ENCODE measurements at regions not wholly inside any gene's neighbourhood (a gene's known extent, or its start where the extent isn't known, plus 50 kb on each side); places are given as distances from the start of the nearest gene placed in this dataset.
"Not testable (repeated sequence)": the region's sequence is repeated elsewhere in the genome, so short reads cannot be mapped to it uniquely, and the experiment has no call there.

- DNase-seq (ENCODE audit: low spot score); H3K27ac ChIP-seq; POLR2A ChIA-PET (ENCODE audit: low non-redundant PET); CTCF ChIA-PET: not testable (repeated sequence)
These were observed 64.5 kb downstream of the UGT2B28 start for GRCh38 chr4:69344786-69345185.

DNA sequence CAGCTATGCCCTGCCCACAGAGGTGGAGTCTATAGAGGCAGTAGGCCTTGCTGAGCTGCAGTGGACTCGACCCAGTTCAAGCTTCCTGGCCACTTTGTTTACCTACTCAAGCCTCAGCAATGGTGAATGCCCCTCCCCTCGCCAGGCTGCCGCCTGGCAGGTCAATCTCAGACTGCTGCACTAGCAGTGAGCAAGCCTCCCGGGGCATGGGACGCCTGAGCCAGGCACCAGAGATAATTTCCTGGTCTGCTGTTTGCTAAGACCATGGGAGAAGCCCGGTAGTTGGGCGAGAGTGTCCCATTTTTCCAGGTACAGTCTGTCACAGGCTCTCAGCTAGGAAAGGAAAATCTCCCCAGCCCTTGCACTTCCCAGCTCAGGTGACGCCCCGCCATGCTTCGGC lies 68.5 kb downstream of the UGT2B28 start:
- POLR2A ChIA-PET (ENCODE audit: low non-redundant PET); DNase-seq (ENCODE audit: low spot score); CTCF ChIA-PET: not testable (repeated sequence)

GRCh38 chr4:69360271-69360670 lies 80.0 kb downstream of the UGT2B28 start:
- no peak for DNase-seq (ENCODE audit: low spot score)
- H3K27ac ChIP-seq: no peak overlapping the region
- TF ChIP-seq, protein P1, sequence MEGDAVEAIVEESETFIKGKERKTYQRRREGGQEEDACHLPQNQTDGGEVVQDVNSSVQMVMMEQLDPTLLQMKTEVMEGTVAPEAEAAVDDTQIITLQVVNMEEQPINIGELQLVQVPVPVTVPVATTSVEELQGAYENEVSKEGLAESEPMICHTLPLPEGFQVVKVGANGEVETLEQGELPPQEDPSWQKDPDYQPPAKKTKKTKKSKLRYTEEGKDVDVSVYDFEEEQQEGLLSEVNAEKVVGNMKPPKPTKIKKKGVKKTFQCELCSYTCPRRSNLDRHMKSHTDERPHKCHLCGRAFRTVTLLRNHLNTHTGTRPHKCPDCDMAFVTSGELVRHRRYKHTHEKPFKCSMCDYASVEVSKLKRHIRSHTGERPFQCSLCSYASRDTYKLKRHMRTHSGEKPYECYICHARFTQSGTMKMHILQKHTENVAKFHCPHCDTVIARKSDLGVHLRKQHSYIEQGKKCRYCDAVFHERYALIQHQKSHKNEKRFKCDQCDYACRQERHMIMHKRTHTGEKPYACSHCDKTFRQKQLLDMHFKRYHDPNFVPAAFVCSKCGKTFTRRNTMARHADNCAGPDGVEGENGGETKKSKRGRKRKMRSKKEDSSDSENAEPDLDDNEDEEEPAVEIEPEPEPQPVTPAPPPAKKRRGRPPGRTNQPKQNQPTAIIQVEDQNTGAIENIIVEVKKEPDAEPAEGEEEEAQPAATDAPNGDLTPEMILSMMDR (conservative IDR thresholded peaks at IDR 0.05; ENCODE audit: low read depth): no peak
- ChIA-PET POLR2A (ENCODE audit: low non-redundant PET) (no interaction called here), CTCF (no interaction called here)

More for the DNA sequence above, 68.5 kb downstream of the UGT2B28 start:
- not testable (repeated sequence) for H3K27ac ChIP-seq

DNA sequence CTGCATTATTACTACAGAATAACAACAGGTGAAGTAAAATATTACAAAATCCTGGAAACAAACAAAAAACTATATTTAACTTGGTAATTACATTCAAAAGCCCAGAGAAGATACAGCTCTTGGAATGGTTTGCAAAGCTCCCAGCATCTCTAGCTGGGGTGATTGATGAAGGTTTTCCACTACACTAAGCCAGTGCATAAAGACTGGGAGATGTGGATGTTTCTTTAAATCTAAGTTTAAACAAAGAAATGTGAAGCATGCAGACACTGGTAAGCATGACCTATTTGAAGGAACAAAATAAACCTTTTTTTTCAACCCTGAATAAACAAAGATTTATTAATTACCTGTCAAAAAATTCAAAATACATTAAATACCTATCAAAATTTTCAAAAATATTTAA lies 80.5 kb downstream of the UGT2B28 start:
- CTCF ChIA-PET; H3K27ac ChIP-seq; POLR2A ChIA-PET (ENCODE audit: low non-redundant PET); DNase-seq (ENCODE audit: low spot score): not testable (repeated sequence)

DNA sequence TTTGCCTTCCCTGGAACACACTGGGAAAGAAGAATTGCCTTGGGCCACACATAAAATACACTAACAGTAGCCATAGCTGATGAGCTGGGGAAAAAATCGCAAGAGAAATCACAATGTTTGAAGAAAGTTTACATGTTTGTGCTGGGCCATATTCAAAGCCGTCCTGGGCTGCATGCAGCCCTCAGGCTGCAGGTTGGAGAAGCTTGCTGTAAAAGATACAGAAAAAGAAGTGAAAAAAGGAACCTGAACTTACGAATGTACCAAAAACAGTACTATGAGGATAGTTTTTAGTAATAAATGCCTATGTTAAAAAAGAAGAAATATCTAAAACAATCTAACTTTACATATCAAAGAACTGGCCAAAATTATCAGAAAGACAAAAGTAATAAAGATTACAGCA lies 82.1 kb downstream of the UGT2B28 start:
- H3K27ac ChIP-seq: no peak overlapping the region
- TF ChIP-seq, protein P1 (conservative IDR thresholded peaks at IDR 0.05; ENCODE audit: low read depth): no peak
- ChIA-PET CTCF (no interaction called here), POLR2A (ENCODE audit: low non-redundant PET) (no interaction called here)
- no peak for DNase-seq (ENCODE audit: low spot score)

GRCh38 chr4:69367664-69368063 lies 87.4 kb downstream of the UGT2B28 start:
- DNase-seq (ENCODE audit: low spot score); H3K27ac ChIP-seq; CTCF ChIA-PET; POLR2A ChIA-PET (ENCODE audit: low non-redundant PET): not testable (repeated sequence)

DNA sequence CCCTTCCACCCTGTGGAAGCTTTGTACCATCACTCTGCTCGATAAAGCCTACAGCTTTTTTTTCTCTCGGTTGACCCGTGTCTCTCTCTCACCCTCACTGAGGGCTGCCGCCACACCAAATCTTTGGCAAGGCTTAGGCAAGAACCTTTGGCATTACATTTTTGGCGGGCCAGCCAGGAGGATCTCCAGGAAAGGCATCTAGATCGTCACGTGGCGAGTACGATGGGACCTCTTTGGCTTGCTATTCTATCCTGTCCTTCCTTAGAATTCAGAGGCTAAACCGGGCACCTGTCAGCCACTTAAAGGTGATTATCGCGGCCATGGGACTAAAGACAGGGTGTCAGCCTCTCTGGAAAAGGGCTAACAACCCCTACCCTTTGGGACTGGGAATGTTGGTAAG lies 96.2 kb downstream of the UGT2B28 start:
- ChIA-PET POLR2A (ENCODE audit: low non-redundant PET) (no interaction called here), CTCF (no interaction called here)
- DNase-seq (ENCODE audit: low spot score): no peak
- TF ChIP-seq, protein P1 (conservative IDR thresholded peaks at IDR 0.05; ENCODE audit: low read depth): no peak
- H3K27ac ChIP-seq: no peak overlapping the region

DNA sequence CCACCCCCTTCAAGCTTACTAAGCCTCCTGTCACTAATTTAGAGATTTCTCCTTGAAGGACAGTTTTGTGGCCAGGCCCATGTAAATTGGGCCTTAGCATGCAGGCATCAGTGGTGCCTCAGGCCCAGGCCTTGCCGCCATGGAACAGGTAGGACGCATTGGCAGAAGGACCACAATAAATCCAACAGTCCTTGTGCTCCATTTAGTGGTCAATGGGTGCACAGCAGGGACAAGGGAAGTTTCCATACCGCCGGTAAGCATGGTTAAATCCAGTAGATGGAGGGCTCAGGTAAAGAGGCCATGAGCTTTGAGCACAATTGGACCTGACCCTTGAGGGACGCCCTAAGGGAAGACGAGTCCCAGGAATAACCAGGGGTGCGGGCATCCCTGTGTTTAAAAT lies 97.3 kb downstream of the UGT2B28 start:
- TF ChIP-seq, protein P1 (conservative IDR thresholded peaks at IDR 0.05; ENCODE audit: low read depth): no peak
- DNase-seq (ENCODE audit: low spot score): no peak
- ChIA-PET CTCF (no interaction called here), POLR2A (ENCODE audit: low non-redundant PET) (no interaction called here)
- no peak overlapping the region for H3K27ac ChIP-seq

DNA sequence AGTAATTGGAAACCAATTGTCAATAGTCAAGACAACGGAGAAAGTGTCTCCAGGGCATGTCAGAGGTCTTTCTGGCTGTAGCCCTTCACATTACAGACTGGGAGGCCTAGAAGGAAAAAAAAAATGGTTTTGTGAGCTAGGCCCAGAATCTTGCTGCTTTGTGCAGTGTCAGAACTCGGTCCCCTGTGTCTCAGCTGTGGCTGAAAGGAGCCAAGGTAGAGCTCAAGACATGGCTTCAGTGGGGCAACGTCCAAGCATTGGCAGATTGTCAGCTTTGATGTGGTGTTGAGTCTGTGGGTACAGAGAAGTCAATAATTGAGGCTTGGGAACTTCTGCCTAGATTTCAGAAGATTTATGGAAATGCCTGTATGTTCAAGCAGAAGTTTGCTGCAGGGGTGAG lies 103.0 kb downstream of the UGT2B28 start:
- CTCF ChIA-PET: no interaction called here
- DNase-seq (ENCODE audit: low spot score): no peak
- H3K27ac ChIP-seq: no peak overlapping the region
- POLR2A ChIA-PET (ENCODE audit: low non-redundant PET): no interaction called here
- TF ChIP-seq, protein P1 (conservative IDR thresholded peaks at IDR 0.05; ENCODE audit: low read depth): no peak

DNA sequence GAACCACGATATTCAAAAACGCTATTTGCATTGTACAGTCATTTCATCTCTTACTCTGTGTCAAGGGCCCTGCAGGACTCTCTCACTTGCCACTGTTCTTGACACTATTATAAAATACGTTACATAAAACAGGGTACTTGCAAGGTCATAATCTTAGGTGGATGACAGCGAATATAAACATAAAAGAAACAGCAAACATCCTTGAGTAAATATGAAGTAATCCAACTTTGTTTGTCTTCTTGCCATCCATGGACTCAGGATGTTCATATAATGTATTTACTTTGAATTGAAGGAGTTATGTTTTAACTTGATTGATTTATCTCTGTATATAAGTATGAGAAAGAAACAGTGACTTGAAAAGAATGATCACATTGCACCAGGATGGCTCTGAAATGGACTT lies 106.6 kb downstream of the UGT2B4 start:
- POLR2A ChIA-PET (ENCODE audit: low non-redundant PET); DNase-seq (ENCODE audit: low spot score); H3K27ac ChIP-seq: not testable (repeated sequence)
- CTCF ChIA-PET: interaction anchor here (0.7 kb wide), 1 partner anchor 610 kb away, joined by 3 read pairs; no protein-coding TSS in a partner anchor

All from RWPE1 (cell line).